Liver (tissue), 2 donors: ENCODE measurements at regions not wholly inside any gene's neighbourhood (a gene's known extent, or its start where the extent isn't known, plus 50 kb on each side); places are given as distances from the start of the nearest gene placed in this dataset.

Source experiments
- RAD21 ChIP-seq, 2 donors: IDR thresholded peaks; 2 replicates each; pipeline ENCODE4 v1.6.1; 2016; ENCODE audit warnings: antibody characterized with exemption in 2 of 2, mild to moderate bottlenecking in 2 of 2
- TAF1 ChIP-seq: conservative IDR thresholded peaks from 2 replicates; pipeline ENCODE4 v1.6.1; 2016; ENCODE audit warnings: antibody characterized with exemption, mild to moderate bottlenecking
- donor health status: healthy.

- TF ChIP-seq TAF1 (no peak), RAD21 (IDR thresholded peaks at IDR 0.05) (no peak)
Observed at GRCh38 chr7:121633186-121633585, 237.1 kb upstream of the FAM3C start.
